Neural progenitor cell (in vitro differentiated cells): ENCODE measurements at regions not wholly inside any gene's neighbourhood (a gene's known extent, or its start where the extent isn't known, plus 50 kb on each side); places are given as distances from the start of the nearest gene placed in this dataset.

Experiments
- CTCF ChIP-seq: fragments of 200-600 bp; sonication (generic); IDR thresholded peaks from 2 replicates; pipeline ENCODE4 v1.5.1; 2017; ENCODE audit warnings: antibody characterized with exemption, mild to moderate bottlenecking
- EZH2 ChIP-seq: fragments of 200-600 bp; sonication (generic); IDR thresholded peaks from 2 replicates; pipeline ENCODE4 v1.6.1; 2017; ENCODE audit warnings: antibody characterized with exemption, mild to moderate bottlenecking, moderate library complexity

- TF ChIP-seq CTCF (no peak), EZH2 (no peak)
Observed at GRCh38 chrX:131614241-131614640, 70.4 kb downstream of the OR13H1 start.
